Stimulated activated CD4-positive, alpha-beta T cell treated with anti-CD3 and anti-CD28 coated beads, Interleukin-12 subunit alpha, Interleukin-12 subunit beta, amount 100 ng/mL, for 24 hours (primary cell): ENCODE measurements at regions not wholly inside any gene's neighbourhood (a gene's known extent, or its start where the extent isn't known, plus 50 kb on each side); places are given as distances from the start of the nearest gene placed in this dataset.

Source experiments
- DNase-seq, 2 experiments: peaks; one replicate each; pipeline ENCODE4 v3.0.0-alpha.2; 2020; ENCODE audit warnings: low read depth in 2 of 2

DNA sequence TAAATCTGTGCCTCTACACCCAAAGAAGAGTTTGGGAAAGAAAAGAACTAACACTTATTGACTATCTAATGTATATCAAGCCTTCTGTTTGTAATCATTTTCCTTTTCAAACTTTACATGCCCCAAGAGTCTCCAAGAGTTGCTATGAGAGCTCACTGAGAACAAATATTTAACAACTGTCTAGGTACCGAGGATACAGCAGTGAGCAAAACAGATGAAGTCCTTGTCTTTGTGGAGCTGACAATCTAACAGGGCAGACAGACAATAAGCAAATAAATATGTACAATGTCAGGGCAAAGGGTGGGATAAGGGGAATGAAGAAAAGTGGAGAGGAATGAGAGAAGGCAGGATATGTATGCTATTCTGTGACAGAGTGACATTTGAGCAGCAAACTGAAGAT lies 64.8 kb upstream of the KSR1 start:
- no peak for DNase-seq

DNA sequence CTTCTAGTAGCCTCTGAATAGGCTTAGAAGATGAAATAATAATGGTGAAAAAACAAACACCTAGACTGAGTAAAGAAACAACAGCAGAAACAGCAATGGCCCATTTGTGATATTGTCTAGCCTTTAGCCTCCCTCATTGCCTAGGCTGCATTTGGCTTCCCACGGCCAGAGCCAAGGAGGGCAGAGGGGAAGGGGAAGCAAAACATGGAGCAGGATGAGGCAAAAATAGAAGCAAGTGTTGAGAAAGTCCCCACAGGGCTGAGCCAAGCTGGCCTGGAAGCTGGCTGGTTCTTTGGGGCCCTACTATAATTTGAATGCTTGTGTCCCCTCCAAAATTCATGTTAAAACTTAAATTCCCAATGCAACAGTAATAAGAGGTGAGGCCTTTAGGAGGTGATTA lies 60.2 kb upstream of the KSR1 start:
- DNase-seq, result no peak

DNA sequence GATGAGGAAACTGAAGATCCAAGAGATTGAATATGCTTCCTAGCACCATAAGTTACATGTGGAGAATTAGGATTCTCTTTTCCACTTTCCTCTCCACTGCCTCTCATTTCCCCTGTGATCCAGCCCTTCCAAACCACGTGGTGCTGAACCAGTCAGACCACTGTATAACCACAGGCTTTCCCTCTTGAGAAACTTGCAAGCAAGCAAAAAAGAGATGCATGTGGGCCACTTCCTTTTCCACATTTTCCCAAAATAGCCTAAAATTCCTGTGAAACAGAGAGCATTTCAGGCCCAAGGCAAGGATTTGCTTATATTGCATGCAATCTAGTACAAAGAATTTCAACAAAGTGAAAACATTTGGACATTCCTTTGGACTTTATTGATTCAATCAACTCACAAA lies 59.3 kb upstream of the KSR1 start:
- no peak for DNase-seq

DNA sequence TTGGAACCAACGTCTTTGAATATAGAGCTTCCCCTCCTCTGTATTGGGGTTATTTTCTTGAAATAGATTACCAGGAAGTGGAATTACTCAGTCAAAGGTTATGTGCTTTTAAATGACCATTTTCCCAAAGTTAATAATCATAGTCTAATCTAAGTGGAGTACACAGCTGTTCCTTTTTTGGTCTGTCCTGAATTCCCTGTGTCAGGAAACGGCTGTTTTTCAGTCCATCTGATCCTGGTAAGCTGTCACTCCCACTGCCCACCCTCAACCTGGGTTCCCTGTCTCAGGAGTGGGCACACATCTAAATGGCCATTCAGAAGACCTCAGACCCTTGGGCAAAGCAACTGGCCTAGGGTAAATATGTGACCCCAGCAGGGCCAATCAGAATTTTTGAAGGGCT lies 57.6 kb upstream of the KSR1 start:
- no peak for DNase-seq

DNA sequence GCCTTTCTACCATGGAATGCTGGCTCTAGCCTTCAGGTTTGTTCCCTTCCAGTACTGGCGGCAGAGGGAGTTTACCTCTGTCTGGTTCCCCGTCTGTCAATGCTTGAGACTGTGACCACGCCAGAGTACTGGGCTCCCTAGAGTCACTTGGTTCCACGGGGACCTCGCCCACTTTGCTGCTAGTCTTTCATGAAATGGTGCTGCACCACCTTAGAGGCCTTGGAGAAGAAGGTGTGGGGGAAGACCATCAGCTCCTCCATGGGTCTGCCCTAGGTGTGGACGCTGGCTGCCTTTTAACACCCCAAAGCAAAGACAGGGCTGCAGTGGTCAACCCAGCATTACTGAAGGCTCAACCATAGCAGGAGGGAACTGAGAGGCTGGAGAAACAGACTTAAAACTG lies 55.3 kb upstream of the KSR1 start:
- no peak for DNase-seq

DNA sequence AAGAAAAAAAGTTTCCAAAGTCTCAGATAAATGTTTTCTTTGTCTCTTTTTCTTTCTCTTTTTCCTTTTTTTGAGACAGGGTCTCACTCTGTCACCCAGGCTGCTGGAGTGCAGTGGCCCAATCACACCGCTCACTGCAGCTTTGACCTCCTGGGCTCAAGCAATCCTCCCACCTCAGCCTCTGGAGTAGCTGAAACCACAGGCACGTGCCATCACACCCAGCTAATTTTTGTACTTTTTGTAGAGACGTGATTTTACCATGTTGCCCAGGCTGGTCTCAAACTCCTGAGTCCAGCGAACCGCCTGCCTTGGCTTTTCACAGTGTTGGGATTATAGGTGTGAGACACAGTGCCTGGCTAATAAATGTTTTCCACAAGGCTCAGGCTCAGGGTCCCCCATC lies 53.3 kb upstream of the KSR1 start:
- DNase-seq, result no peak

DNA sequence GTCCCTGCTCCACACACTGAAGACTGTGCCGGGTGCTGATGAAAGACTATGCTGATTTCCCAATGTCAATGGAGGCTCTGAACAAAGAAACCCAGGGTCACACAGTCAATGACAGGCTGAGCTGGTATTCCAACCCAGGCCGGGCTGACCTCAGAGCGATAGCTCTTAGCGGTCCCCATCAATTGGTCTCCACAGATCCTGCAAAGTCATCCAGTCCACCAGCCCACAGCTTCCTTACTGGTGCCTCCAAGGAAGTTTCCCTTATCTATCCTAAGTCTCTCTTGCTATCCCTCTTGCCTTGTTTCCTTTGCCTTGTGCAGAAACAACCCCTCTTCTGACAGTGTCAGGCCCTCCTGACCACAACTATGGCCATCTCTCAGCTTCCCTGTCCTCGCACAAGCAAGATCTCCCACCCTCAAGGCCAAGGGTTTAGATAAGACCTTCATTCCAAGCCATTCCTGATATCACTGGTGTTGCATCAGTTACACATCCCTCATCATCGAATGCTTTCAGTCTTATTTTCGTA lies 52.7 kb upstream of the KSR1 start:
- DNase-seq, result no peak

DNA sequence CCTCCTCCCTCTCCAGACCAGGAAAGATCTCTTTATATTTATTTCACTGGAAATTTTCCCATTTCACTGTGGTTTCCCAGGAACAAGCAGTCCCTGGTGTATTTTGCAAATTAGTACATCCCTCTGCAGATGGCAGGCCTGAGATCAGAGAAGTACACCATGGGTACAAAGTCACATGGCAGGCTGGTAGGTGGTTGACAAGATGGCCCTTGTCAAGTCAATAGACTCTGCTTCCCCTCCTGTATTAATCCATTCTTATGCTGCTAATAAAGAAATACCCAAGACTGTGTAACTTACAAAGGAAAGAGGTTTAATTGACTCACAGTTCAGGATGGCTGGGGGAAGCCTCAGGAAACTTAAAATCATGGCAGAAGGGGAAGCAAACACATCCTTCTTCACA lies 51.6 kb upstream of the KSR1 start:
- no peak for DNase-seq
